ENCODE measurements at regions not wholly inside any gene's neighbourhood (a gene's known extent, or its start where the extent isn't known, plus 50 kb on each side); places are given as distances from the start of the nearest gene placed in this dataset.

DNA sequence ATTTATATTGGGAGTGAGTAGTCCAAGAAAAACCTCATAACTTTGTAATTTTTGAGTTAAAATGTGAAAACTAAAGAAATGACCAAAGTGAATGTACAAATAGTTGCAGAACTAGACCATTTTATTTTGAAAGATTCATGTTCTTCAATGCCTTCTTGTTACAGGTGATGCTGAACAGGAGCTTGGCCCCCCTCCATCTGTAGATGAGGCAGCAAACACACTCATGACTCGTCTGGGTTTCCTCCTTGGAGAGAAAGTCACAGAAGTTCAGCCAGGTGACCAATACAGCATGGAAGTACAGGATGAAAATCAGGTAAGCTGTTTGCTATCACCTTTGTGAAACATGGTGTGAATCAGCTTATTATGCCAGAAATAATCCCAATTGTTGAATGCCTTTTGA lies 227.8 kb downstream of the TANC2 start:
- no peak for DNase-seq
- peaks cover 56% of the 10 kb centered on the region for H4K20me1 ChIP-seq (ENCODE audit: insufficient read depth)
- intact Hi-C loops (cut with micrococcal nuclease; ENCODE audit: unreplicated experiment), result no loop called here
- CTCF ChIA-PET, result no interaction called here
- peaks cover 53% of the 10 kb centered on the region for H3K79me2 ChIP-seq (ENCODE audit: low read depth)
- no peak overlapping the region for H2AFZ ChIP-seq
- H3F3A ChIP-seq (ENCODE audit: insufficient read depth, low read depth), result peaks cover 21% of the 10 kb centered on the region
- no peak overlapping the region for H3K27ac ChIP-seq
- no peaks in the 10 kb centered on the region for H3K4me1 ChIP-seq (replicated peaks; ENCODE audit: insufficient read depth)
- BruUV-seq (replicated peaks), result no TSS peak
- no peak overlapping the region for H3K4me2 ChIP-seq
- H3K4me3 ChIP-seq, result no peak overlapping the region
- no peaks in the 10 kb centered on the region for H3K9me3 ChIP-seq (ENCODE audit: insufficient read depth, low read depth)
- no peaks in the 10 kb centered on the region for H3K9me2 ChIP-seq (ENCODE audit: insufficient read depth)
- no peaks in the 10 kb centered on the region for H3K27me3 ChIP-seq (ENCODE audit: insufficient read depth, low read depth)
- POLR2A ChIA-PET (ENCODE audit: unreplicated experiment), result no interaction called here
- peaks cover 18% of the 10 kb centered on the region for H3K36me3 ChIP-seq (ENCODE audit: low read depth)
- TF ChIP-seq EZH2 (IDR thresholded peaks at IDR 0.05; ENCODE audit: low read depth), result no peak
- TF ChIP-seq, protein P1, sequence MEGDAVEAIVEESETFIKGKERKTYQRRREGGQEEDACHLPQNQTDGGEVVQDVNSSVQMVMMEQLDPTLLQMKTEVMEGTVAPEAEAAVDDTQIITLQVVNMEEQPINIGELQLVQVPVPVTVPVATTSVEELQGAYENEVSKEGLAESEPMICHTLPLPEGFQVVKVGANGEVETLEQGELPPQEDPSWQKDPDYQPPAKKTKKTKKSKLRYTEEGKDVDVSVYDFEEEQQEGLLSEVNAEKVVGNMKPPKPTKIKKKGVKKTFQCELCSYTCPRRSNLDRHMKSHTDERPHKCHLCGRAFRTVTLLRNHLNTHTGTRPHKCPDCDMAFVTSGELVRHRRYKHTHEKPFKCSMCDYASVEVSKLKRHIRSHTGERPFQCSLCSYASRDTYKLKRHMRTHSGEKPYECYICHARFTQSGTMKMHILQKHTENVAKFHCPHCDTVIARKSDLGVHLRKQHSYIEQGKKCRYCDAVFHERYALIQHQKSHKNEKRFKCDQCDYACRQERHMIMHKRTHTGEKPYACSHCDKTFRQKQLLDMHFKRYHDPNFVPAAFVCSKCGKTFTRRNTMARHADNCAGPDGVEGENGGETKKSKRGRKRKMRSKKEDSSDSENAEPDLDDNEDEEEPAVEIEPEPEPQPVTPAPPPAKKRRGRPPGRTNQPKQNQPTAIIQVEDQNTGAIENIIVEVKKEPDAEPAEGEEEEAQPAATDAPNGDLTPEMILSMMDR (conservative IDR thresholded peaks at IDR 0.05), result no peak

DNA sequence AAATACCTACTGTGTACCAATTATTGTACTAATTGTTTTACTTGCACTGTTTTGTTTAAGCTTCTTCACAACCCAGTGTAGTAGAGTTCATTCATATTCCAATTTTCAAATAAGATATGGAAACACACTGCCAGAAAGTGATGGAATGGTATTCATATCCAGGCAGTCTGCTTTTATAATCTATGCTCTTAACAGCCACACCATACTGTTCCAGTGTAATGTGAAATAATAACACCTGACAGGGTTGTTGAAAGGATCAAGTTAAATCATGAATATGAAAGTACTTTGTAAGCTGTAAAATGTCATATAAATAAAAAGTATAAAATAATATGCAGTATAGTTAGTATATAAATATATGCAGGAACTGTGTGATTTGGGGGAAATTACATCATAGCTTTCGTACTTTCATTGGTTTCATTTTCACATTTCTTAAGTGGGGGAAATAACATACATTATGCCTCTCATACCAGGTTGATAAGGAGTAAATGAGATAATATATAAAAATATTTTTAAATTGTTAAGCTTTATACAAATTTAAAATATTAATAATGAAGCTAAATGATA lies 230.8 kb downstream of the TANC2 start:
- peaks cover 52% of the 10 kb centered on the region for H4K20me1 ChIP-seq (ENCODE audit: insufficient read depth)
- ChIA-PET CTCF (no interaction called here), POLR2A (ENCODE audit: unreplicated experiment) (interaction anchor here (0.7 kb wide), 1 partner anchor 96 kb away, joined by 6 read pairs; no protein-coding TSS in a partner anchor)
- H3K79me2 ChIP-seq (ENCODE audit: low read depth), result peaks cover 23% of the 10 kb centered on the region
- H3K27ac ChIP-seq, result no peak overlapping the region
- H3K4me2 ChIP-seq, result no peak overlapping the region
- peaks cover 25% of the 10 kb centered on the region for H3K36me3 ChIP-seq (ENCODE audit: low read depth)
- H2AFZ ChIP-seq, result no peak overlapping the region
- H3K27me3 ChIP-seq (ENCODE audit: insufficient read depth, low read depth), result no peaks in the 10 kb centered on the region
- no peaks in the 10 kb centered on the region for H3K9me3 ChIP-seq (ENCODE audit: insufficient read depth, low read depth)
- intact Hi-C loops (cut with micrococcal nuclease; ENCODE audit: unreplicated experiment), result no loop called here
- no TSS peak for BruUV-seq (replicated peaks)
- no peak for DNase-seq
- no peaks in the 10 kb centered on the region for H3K9me2 ChIP-seq (ENCODE audit: insufficient read depth)
- H3K4me1 ChIP-seq (replicated peaks; ENCODE audit: insufficient read depth), result no peaks in the 10 kb centered on the region
- no peak overlapping the region for H3K4me3 ChIP-seq
- TF ChIP-seq EZH2 (IDR thresholded peaks at IDR 0.05; ENCODE audit: low read depth), result no peak
- TF ChIP-seq, protein P1 (conservative IDR thresholded peaks at IDR 0.05), result no peak
- H3F3A ChIP-seq (ENCODE audit: insufficient read depth, low read depth), result peaks cover 18% of the 10 kb centered on the region

DNA sequence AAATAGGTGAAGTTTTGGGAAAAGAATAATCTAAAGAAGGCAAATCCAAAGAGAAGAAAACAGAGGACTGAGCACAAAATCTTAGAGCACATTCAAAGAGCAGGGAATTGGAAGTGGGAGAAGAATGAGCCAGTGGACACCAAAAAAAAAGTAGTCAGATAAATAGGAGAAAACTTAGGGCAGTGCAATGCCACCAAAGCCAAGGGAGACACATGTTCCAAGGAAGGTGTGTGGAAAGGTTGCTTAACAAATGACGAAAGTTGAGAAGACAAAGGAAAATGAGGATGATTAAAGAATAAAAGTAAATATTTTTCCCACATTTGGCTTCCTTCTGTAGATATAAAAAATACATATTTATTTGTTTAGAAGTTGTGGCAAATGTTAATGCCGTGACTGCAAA lies 237.6 kb downstream of the TANC2 start:
- Histone ChIP-seq H3K36me3 (ENCODE audit: low read depth) (peaks cover 25% of the 10 kb centered on the region), H2AFZ (no peak overlapping the region), H4K20me1 (ENCODE audit: insufficient read depth) (0 out of 2 replicates have a peak, but pooled peaks cover 8% of the 10 kb centered on the region), H3K79me2 (ENCODE audit: low read depth) (peaks cover 16% of the 10 kb centered on the region; the same call in 1 of the 2 replicates), H3K4me2 (no peak overlapping the region), H3K4me3 (no peak overlapping the region), H3F3A (ENCODE audit: insufficient read depth, low read depth) (peaks cover 12% of the 10 kb centered on the region; the same call in 1 of the 2 replicates), H3K27me3 (ENCODE audit: insufficient read depth, low read depth) (no peaks in the 10 kb centered on the region), H3K9me3 (ENCODE audit: insufficient read depth, low read depth) (no peaks in the 10 kb centered on the region; the same call in 1 of the 2 replicates), H3K4me1 (replicated peaks; ENCODE audit: insufficient read depth) (no peaks in the 10 kb centered on the region), H3K9me2 (ENCODE audit: insufficient read depth) (no peaks in the 10 kb centered on the region), H3K27ac (no peak overlapping the region)
- no peak for DNase-seq
- BruUV-seq (replicated peaks), result no TSS peak
- ChIA-PET POLR2A (ENCODE audit: unreplicated experiment) (interaction anchor here (0.6 kb wide), 1 partner anchor 333 kb away, joined by 3 read pairs; no protein-coding TSS in a partner anchor), CTCF (no interaction called here)
- TF ChIP-seq, protein P1 (conservative IDR thresholded peaks at IDR 0.05), result no peak
- TF ChIP-seq EZH2 (IDR thresholded peaks at IDR 0.05; ENCODE audit: low read depth), result no peak
- intact Hi-C loops (cut with micrococcal nuclease; ENCODE audit: unreplicated experiment), result no loop called here
